Nucleus accumbens (tissue), 56 donors: ENCODE measurements at regions not wholly inside any gene's neighbourhood (a gene's known extent, or its start where the extent isn't known, plus 50 kb on each side); places are given as distances from the start of the nearest gene placed in this dataset.
"Not testable (repeated sequence)": the region's sequence is repeated elsewhere in the genome, so short reads cannot be mapped to it uniquely, and the experiment has no call there.

Experiments
- DNase-seq, 56 donors: peaks; one replicate each; lab custom pipeline; 2025; lab: John Stamatoyannopoulos, UW

- no peak for DNase-seq
Measured at GRCh38 chr13:55538424-55538823, 1602.3 kb upstream of the PRR20A start.

GRCh38 chr13:55543053-55543452, 1597.7 kb upstream of the PRR20A start:
- no peak for DNase-seq

GRCh38 chr13:55550624-55551023, 1590.1 kb upstream of the PRR20A start:
- no peak for DNase-seq

GRCh38 chr13:55553701-55554100, 1587.0 kb upstream of the PRR20A start:
- DNase-seq = no peak

- DNase-seq = no peak
Measured at GRCh38 chr13:55554741-55555140, 1586.0 kb upstream of the PRR20A start.

GRCh38 chr13:55560331-55560730, 1580.4 kb upstream of the PRR20A start:
- DNase-seq = no peak

GRCh38 chr13:55563267-55563666, 1577.5 kb upstream of the PRR20A start:
- DNase-seq = no peak

GRCh38 chr13:55566334-55566733, 1574.4 kb upstream of the PRR20A start:
- DNase-seq = no peak

GRCh38 chr13:55566779-55567178, 1573.9 kb upstream of the PRR20A start:
- DNase-seq = no peak

- DNase-seq = no peak
Measured at GRCh38 chr13:55567721-55568625, 1572.7 kb upstream of the PRR20A start.

- DNase-seq = no peak
Measured at GRCh38 chr13:55569082-55569481, 1571.6 kb upstream of the PRR20A start.

- no peak for DNase-seq
Measured at GRCh38 chr13:55569514-55569913, 1571.2 kb upstream of the PRR20A start.

GRCh38 chr13:55570371-55570770, 1570.3 kb upstream of the PRR20A start:
- DNase-seq = no peak

- no peak for DNase-seq
Measured at GRCh38 chr13:55571237-55571867, 1569.4 kb upstream of the PRR20A start.

- no peak for DNase-seq
Measured at GRCh38 chr13:55572408-55572807, 1568.3 kb upstream of the PRR20A start.

- no peak for DNase-seq
Measured at GRCh38 chr13:55572862-55573261, 1567.9 kb upstream of the PRR20A start.

- DNase-seq = no peak
Measured at GRCh38 chr13:55573565-55573964, 1567.2 kb upstream of the PRR20A start.

GRCh38 chr13:55576389-55576788, 1564.3 kb upstream of the PRR20A start:
- DNase-seq = no peak

- DNase-seq = no peak
Measured at GRCh38 chr13:55577082-55577846, 1563.5 kb upstream of the PRR20A start.

GRCh38 chr13:55577847-55578210, 1562.9 kb upstream of the PRR20A start:
- DNase-seq = no peak

GRCh38 chr13:55582294-55582693, 1558.4 kb upstream of the PRR20A start:
- not testable (repeated sequence) for DNase-seq
